ENCODE measurements at regions not wholly inside any gene's neighbourhood (a gene's known extent, or its start where the extent isn't known, plus 50 kb on each side); places are given as distances from the start of the nearest gene placed in this dataset.

DNA sequence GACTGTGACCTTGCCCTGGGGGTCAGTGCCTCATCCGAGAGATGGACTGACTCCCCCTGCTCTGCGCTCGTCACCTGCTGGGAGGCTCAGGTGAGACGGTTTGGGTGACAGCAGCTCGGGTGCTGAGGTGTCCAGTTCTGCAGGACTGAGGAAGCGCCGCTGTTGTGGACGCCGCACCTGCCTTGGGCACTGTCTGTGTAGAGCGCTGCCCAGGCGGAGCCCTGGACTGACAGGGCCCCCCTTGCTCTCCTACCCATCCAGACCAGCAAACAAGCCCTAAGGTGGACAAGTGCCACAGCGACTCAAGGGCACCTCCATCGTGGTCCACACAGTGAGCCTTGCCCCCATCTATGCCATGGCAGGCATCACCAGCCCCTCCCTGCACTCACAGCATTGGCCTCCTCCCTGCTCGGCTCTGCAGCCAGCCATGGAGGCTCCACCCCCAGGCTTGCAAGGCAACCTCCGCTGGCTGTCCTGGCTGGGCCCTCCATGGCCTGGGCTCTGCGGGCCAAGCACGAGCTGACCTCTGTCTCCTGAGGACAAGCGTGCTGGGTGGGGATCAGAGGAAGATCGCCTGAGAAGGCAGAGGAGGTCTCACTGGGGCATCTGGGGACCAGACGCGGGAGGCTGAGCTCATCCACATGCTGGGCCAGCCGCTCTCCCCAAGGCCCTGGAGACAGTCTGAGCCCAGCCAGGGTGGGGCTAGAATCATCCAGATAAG lies 87.1 kb upstream of the COL5A1 start:
- DNase-seq = no peak
- Histone ChIP-seq H3K9me3 (no peaks in the 10 kb centered on the region), H3K27me3 (no peaks in the 10 kb centered on the region), H3K4me1 (peaks cover 0 to 5% of the 10 kb centered on the region in 2 donors), H3K4me3 (replicated peaks in 1 of 3) (no peak overlapping the region), H3K27ac (no peak overlapping the region), H3K36me3 (no peaks in the 10 kb centered on the region)
- TF ChIP-seq POLR2A (IDR thresholded peaks at IDR 0.05) = no peak
- TF ChIP-seq, protein P1, sequence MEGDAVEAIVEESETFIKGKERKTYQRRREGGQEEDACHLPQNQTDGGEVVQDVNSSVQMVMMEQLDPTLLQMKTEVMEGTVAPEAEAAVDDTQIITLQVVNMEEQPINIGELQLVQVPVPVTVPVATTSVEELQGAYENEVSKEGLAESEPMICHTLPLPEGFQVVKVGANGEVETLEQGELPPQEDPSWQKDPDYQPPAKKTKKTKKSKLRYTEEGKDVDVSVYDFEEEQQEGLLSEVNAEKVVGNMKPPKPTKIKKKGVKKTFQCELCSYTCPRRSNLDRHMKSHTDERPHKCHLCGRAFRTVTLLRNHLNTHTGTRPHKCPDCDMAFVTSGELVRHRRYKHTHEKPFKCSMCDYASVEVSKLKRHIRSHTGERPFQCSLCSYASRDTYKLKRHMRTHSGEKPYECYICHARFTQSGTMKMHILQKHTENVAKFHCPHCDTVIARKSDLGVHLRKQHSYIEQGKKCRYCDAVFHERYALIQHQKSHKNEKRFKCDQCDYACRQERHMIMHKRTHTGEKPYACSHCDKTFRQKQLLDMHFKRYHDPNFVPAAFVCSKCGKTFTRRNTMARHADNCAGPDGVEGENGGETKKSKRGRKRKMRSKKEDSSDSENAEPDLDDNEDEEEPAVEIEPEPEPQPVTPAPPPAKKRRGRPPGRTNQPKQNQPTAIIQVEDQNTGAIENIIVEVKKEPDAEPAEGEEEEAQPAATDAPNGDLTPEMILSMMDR (IDR thresholded peaks at IDR 0.05) = no peak
- intact Hi-C loops (cut with DNase I) = no loop called here
- 52 to 56% methylated on average over 6 to 9 of the region's 22 CpGs for WGBS, 2 donors

DNA sequence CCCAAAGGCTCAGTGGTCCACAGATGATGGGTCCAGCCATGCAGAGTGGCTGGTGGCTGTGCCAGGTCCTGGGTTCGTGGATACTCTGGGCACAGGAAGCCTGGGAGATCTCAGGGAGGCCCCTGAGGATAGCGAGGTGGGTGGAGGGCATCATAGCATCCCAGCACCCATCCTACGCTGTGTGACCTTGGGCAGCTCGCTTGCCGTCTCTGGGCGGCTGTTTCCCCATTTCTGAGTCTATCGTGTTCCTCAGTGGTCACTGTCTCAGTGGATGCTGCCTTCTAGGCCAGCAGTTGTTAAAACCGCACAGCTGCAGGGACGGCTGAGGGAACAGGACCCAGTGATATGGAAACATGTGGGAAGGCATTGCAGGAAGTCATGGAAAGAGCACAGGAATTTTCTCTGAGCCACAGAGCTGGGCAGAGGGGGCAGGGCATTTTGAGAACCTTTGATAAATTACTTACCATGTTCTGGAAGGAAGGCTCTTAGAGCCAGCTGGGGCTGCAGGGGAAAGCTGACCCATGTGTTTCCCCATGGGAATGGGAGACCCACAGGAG lies 86.4 kb upstream of the COL5A1 start:
- intact Hi-C loops (cut with DNase I) = no loop called here
- no peak overlapping the region for H3K27ac ChIP-seq
- H3K27me3 ChIP-seq = no peaks in the 10 kb centered on the region
- H3K4me1 ChIP-seq = peaks cover 0 to 5% of the 10 kb centered on the region in 2 donors
- H3K36me3 ChIP-seq = no peaks in the 10 kb centered on the region
- no peak overlapping the region for H3K4me3 ChIP-seq (replicated peaks in 1 of 3)
- TF ChIP-seq POLR2A (IDR thresholded peaks at IDR 0.05) = no peak
- TF ChIP-seq, protein P1 (IDR thresholded peaks at IDR 0.05) = no peak
- H3K9me3 ChIP-seq = no peaks in the 10 kb centered on the region
- 91 to 95% methylated on average over 6 to 7 of the region's 9 CpGs for WGBS, 2 donors
- no peak for DNase-seq

DNA sequence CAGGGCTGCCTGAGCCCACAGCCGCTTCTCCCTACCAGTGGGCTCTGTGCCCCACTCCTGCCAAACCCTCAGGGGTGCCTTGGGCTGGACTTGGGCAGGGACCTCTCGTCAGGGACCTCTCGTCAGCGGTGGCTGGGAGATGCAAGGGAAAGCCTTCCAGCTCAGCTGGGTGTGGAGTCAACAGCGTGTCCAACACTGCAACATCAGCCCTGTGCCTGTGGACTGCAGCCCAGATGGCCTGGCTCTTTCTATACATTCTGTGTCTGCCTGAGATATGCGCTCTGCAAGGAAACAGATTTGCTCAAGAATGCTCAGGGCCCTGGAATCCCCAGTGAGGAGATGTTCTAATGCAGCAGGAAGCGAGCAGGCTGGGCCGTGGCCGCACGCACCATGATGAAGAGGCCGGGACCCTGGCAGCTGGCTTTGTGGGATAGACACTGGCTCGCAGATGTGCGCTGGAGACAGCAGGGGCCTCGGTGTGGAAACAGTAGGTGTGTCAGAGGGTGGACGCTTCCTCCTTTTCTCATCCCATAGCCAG lies 85.0 kb upstream of the COL5A1 start:
- Histone ChIP-seq H3K4me3 (replicated peaks in 1 of 3) (no peak overlapping the region), H3K4me1 (peaks cover 0 to 5% of the 10 kb centered on the region in 2 donors), H3K27ac (no peak overlapping the region), H3K9me3 (no peaks in the 10 kb centered on the region), H3K27me3 (no peaks in the 10 kb centered on the region), H3K36me3 (no peaks in the 10 kb centered on the region)
- no peak for DNase-seq
- TF ChIP-seq, protein P1 (IDR thresholded peaks at IDR 0.05) = no peak
- no peak for TF ChIP-seq POLR2A (IDR thresholded peaks at IDR 0.05)
- intact Hi-C loops (cut with DNase I) = no loop called here
- 84 to 93% methylated on average over 13 to 14 of the region's 15 CpGs for WGBS, 2 donors

GRCh38 chr9:134557331-134557730 lies 84.3 kb upstream of the COL5A1 start:
- WGBS, 2 donors = 88 to 94% methylated on average over 18 of the region's 18 CpGs
- intact Hi-C loops (cut with DNase I) = no loop called here
- Histone ChIP-seq H3K4me3 (replicated peaks in 1 of 3) (no peak overlapping the region), H3K4me1 (peaks cover 0 to 1% of the 10 kb centered on the region in 2 donors), H3K27me3 (no peaks in the 10 kb centered on the region), H3K27ac (no peak overlapping the region), H3K36me3 (no peaks in the 10 kb centered on the region), H3K9me3 (no peaks in the 10 kb centered on the region)
- DNase-seq = no peak
- TF ChIP-seq, protein P1 (IDR thresholded peaks at IDR 0.05) = no peak
- no peak for TF ChIP-seq POLR2A (IDR thresholded peaks at IDR 0.05)

All from thyroid gland (tissue), 4 donors.